ENCODE measurements at regions not wholly inside any gene's neighbourhood (a gene's known extent, or its start where the extent isn't known, plus 50 kb on each side); places are given as distances from the start of the nearest gene placed in this dataset.

DNA sequence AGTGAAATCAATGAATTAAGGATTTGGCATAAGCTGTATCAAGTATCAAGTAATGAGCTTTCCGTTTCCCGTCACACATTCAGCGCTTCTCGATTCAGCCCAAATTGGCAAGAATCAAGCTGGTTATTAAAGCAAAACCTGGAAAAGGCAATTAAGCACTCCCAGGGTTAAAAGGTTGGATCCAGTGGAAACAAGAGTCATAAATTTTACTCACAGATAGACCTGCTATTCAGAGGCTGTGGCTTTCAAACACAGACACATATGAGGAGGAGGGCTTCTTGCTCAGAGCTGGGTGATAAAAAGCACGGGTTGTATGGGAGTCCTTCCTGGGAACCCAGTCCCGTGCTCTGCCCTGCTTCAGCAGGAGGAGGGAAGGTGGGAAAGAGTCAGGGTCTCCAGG lies 112.3 kb upstream of the CXCL14 start:
- Histone ChIP-seq H3K9me2 (replicated peaks; ENCODE audit: insufficient read depth, low read length) (no peaks in the 10 kb centered on the region), H3K4me3 (ENCODE audit: low read length) (no peak overlapping the region), H3K9me3 (replicated peaks; ENCODE audit: insufficient read depth, low read length) (no peaks in the 10 kb centered on the region), H2AFZ (ENCODE audit: low read length) (no peak overlapping the region), H3K4me1 (ENCODE audit: low read length) (no peaks in the 10 kb centered on the region), H3K27ac (ENCODE audit: low read length) (no peak overlapping the region), H3K4me2 (ENCODE audit: low read depth, low read length) (no peak overlapping the region), H3K36me3 (replicated peaks; ENCODE audit: insufficient read depth, low read length) (no peaks in the 10 kb centered on the region), H3K79me2 (ENCODE audit: low read length) (no peaks in the 10 kb centered on the region), H3F3A (ENCODE audit: insufficient read depth, low read length) (no peaks in the 10 kb centered on the region), H3K27me3 (replicated peaks; ENCODE audit: insufficient read depth, low read length) (no peaks in the 10 kb centered on the region), H4K20me1 (ENCODE audit: insufficient read depth, low read length) (no peaks in the 10 kb centered on the region), H3K9ac (ENCODE audit: low read length) (no peak overlapping the region)
- DNase-seq: no peak
- TF ChIP-seq EZH2phosphoT487 (IDR thresholded peaks at IDR 0.05; ENCODE audit: low read length) (no peak), EZH2 (optimal IDR thresholded peaks at IDR 0.05; ENCODE audit: low read depth, low read length) (no peak)
- TF ChIP-seq, protein P1, sequence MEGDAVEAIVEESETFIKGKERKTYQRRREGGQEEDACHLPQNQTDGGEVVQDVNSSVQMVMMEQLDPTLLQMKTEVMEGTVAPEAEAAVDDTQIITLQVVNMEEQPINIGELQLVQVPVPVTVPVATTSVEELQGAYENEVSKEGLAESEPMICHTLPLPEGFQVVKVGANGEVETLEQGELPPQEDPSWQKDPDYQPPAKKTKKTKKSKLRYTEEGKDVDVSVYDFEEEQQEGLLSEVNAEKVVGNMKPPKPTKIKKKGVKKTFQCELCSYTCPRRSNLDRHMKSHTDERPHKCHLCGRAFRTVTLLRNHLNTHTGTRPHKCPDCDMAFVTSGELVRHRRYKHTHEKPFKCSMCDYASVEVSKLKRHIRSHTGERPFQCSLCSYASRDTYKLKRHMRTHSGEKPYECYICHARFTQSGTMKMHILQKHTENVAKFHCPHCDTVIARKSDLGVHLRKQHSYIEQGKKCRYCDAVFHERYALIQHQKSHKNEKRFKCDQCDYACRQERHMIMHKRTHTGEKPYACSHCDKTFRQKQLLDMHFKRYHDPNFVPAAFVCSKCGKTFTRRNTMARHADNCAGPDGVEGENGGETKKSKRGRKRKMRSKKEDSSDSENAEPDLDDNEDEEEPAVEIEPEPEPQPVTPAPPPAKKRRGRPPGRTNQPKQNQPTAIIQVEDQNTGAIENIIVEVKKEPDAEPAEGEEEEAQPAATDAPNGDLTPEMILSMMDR (IDR thresholded peaks at IDR 0.05; ENCODE audit: low read length): no peak

DNA sequence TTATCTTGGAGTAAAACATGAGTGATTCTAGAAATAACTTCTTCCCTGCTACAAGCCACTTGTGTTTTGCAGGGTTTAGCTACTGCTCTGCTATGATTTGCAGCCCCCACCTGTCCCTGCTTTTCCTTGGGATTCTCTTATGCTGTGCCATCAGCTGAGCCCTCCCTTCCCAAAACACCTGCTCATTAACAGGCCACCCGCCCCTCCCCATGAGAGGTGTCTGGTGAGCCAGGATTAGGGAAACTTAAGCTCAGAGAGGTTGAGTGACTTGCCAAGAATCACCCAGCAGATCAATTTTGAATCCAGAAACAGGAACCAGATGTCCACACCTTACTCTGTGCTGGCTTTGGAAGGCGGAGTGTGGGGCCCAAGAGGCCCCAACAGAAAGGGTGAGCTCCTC lies 111.7 kb upstream of the CXCL14 start:
- Histone ChIP-seq H3K4me3 (ENCODE audit: low read length) (no peak overlapping the region), H3K27ac (ENCODE audit: low read length) (no peak overlapping the region), H3K4me1 (ENCODE audit: low read length) (no peaks in the 10 kb centered on the region), H2AFZ (ENCODE audit: low read length) (no peak overlapping the region), H4K20me1 (ENCODE audit: insufficient read depth, low read length) (no peaks in the 10 kb centered on the region), H3K27me3 (replicated peaks; ENCODE audit: insufficient read depth, low read length) (no peaks in the 10 kb centered on the region), H3F3A (ENCODE audit: insufficient read depth, low read length) (no peaks in the 10 kb centered on the region), H3K9me3 (replicated peaks; ENCODE audit: insufficient read depth, low read length) (no peaks in the 10 kb centered on the region), H3K9ac (ENCODE audit: low read length) (no peak overlapping the region), H3K36me3 (replicated peaks; ENCODE audit: insufficient read depth, low read length) (no peaks in the 10 kb centered on the region), H3K79me2 (ENCODE audit: low read length) (no peaks in the 10 kb centered on the region), H3K9me2 (replicated peaks; ENCODE audit: insufficient read depth, low read length) (no peaks in the 10 kb centered on the region), H3K4me2 (ENCODE audit: low read depth, low read length) (no peak overlapping the region)
- DNase-seq: no peak
- no peak for TF ChIP-seq EZH2phosphoT487 (IDR thresholded peaks at IDR 0.05; ENCODE audit: low read length)
- no peak for TF ChIP-seq EZH2 (optimal IDR thresholded peaks at IDR 0.05; ENCODE audit: low read depth, low read length)
- TF ChIP-seq, protein P1 (IDR thresholded peaks at IDR 0.05; ENCODE audit: low read length): no peak

GRCh38 chr5:135689506-135689905 lies 110.7 kb upstream of the CXCL14 start:
- H3K27me3 ChIP-seq (replicated peaks; ENCODE audit: insufficient read depth, low read length): no peaks in the 10 kb centered on the region
- H3K27ac ChIP-seq (ENCODE audit: low read length): no peak overlapping the region
- no peaks in the 10 kb centered on the region for H3F3A ChIP-seq (ENCODE audit: insufficient read depth, low read length)
- DNase-seq: no peak
- H2AFZ ChIP-seq (ENCODE audit: low read length): no peak overlapping the region
- TF ChIP-seq, protein P1 (IDR thresholded peaks at IDR 0.05; ENCODE audit: low read length): no peak
- H3K4me3 ChIP-seq (ENCODE audit: low read length): no peak overlapping the region
- H3K36me3 ChIP-seq (replicated peaks; ENCODE audit: insufficient read depth, low read length): no peaks in the 10 kb centered on the region
- H3K79me2 ChIP-seq (ENCODE audit: low read length): no peaks in the 10 kb centered on the region
- no peaks in the 10 kb centered on the region for H4K20me1 ChIP-seq (ENCODE audit: insufficient read depth, low read length)
- no peak overlapping the region for H3K9ac ChIP-seq (ENCODE audit: low read length)
- no peaks in the 10 kb centered on the region for H3K9me2 ChIP-seq (replicated peaks; ENCODE audit: insufficient read depth, low read length)
- H3K9me3 ChIP-seq (replicated peaks; ENCODE audit: insufficient read depth, low read length): no peaks in the 10 kb centered on the region
- H3K4me1 ChIP-seq (ENCODE audit: low read length): no peaks in the 10 kb centered on the region
- no peak overlapping the region for H3K4me2 ChIP-seq (ENCODE audit: low read depth, low read length)
